ENCODE measurements at regions not wholly inside any gene's neighbourhood (a gene's known extent, or its start where the extent isn't known, plus 50 kb on each side); places are given as distances from the start of the nearest gene placed in this dataset.

DNA sequence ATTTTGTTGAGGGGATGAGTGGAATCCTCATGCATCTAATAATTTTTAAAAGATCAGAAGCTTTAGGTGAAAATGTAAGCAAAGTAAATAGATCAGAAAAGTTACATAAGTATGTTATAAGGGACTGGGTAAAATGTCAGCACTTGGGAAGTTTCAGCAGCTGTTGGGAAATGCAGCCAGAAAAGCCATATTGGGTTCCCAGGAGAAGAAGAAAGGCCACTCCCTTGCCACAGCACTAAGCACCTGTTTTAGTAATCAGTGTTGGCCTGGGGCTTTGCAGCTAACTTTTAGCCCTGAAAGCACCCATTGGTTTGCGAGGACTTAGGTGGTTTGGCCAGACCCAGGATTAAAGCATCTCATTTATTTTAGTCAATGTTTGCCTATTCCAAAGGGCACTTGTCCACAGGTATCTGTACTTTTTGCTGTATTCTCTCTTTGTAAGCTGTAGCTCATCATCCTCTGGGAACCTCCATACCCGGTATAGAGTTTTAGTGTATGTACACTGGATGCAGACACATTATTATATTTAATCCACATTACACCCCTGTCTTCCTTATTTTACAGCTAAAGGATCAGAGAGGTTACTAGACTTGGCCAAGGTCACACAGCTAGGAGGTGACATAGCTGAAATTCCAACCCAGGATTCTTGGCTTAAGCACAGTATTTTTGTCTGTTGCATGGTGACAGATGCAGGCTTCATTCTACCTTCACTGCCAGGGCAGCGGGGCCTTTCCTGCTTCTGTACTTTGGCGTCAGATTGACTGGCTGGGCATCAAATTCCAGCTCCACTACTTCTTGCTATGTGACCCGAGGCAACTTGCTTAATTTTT is 127.7 kb upstream of the SESN3 start:
- TF ChIP-seq, protein P1, sequence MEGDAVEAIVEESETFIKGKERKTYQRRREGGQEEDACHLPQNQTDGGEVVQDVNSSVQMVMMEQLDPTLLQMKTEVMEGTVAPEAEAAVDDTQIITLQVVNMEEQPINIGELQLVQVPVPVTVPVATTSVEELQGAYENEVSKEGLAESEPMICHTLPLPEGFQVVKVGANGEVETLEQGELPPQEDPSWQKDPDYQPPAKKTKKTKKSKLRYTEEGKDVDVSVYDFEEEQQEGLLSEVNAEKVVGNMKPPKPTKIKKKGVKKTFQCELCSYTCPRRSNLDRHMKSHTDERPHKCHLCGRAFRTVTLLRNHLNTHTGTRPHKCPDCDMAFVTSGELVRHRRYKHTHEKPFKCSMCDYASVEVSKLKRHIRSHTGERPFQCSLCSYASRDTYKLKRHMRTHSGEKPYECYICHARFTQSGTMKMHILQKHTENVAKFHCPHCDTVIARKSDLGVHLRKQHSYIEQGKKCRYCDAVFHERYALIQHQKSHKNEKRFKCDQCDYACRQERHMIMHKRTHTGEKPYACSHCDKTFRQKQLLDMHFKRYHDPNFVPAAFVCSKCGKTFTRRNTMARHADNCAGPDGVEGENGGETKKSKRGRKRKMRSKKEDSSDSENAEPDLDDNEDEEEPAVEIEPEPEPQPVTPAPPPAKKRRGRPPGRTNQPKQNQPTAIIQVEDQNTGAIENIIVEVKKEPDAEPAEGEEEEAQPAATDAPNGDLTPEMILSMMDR (IDR thresholded peaks at IDR 0.05), result no peak
- no peak for TF ChIP-seq POLR2A (IDR thresholded peaks at IDR 0.05)

All from Peyer's patch (tissue), 4 donors.